ENCODE measurements at regions not wholly inside any gene's neighbourhood (a gene's known extent, or its start where the extent isn't known, plus 50 kb on each side); places are given as distances from the start of the nearest gene placed in this dataset.

GRCh38 chr2:51335087-51336058 is 303.4 kb upstream of the NRXN1 start:
- TF ChIP-seq CTCF (IDR thresholded peaks at IDR 0.05) (no peak), POLR2A (IDR thresholded peaks at IDR 0.05) (no peak)

Measured in lower leg skin (tissue), 3 donors.